ENCODE measurements at regions not wholly inside any gene's neighbourhood (a gene's known extent, or its start where the extent isn't known, plus 50 kb on each side); places are given as distances from the start of the nearest gene placed in this dataset.

DNA sequence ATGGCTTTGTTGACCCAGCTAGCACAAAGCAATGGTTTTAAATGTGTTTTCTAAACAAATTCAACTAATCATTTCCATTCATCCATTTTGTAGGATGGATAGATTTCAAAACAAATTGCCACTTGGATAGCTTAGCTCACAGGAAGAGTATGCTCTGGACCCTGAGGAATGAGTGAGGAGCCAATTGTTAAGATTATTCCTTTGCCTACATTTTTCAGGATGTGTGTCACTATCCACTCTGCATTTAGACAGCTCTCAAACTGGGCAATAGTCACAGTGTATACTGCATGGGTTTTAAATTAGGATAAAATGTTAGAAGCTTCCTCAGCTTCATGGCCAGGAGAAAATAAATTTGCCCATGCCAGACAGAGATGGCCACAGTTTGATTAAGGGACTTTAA, 605.6 kb upstream of the TEX47 start:
- Mint-ChIP-seq H3K27ac (no peak overlapping the region), H3K4me3 (no peak overlapping the region), H3K4me1 (ENCODE audit: low read depth) (no peaks in the 10 kb centered on the region), H3K9me3 (peaks cover 3% of the 10 kb centered on the region), H3K27me3 (no peaks in the 10 kb centered on the region), H3K36me3 (ENCODE audit: low read depth) (no peaks in the 10 kb centered on the region)

- Mint-ChIP-seq H3K4me1 (ENCODE audit: low read depth) (no peaks in the 10 kb centered on the region), H3K36me3 (ENCODE audit: low read depth) (no peaks in the 10 kb centered on the region), H3K4me3 (no peak overlapping the region), H3K27ac (no peak overlapping the region), H3K27me3 (no peaks in the 10 kb centered on the region), H3K9me3 (peaks cover 3% of the 10 kb centered on the region)
Observed at GRCh38 chr7:89401690-89402089, 606.2 kb upstream of the TEX47 start.

- no peaks in the 10 kb centered on the region for H3K4me1 Mint-ChIP-seq (ENCODE audit: low read depth)
- H3K9me3 Mint-ChIP-seq, result no peaks in the 10 kb centered on the region
- H3K4me3 Mint-ChIP-seq, result no peak overlapping the region
- H3K36me3 Mint-ChIP-seq (ENCODE audit: low read depth), result no peaks in the 10 kb centered on the region
- no peaks in the 10 kb centered on the region for H3K27me3 Mint-ChIP-seq
- H3K27ac Mint-ChIP-seq, result no peak overlapping the region
Observed at GRCh38 chr7:89451911-89452310, 656.4 kb upstream of the TEX47 start.

GRCh38 chr7:89456556-89456955, 661.0 kb upstream of the TEX47 start:
- Mint-ChIP-seq H3K36me3 (ENCODE audit: low read depth) (no peaks in the 10 kb centered on the region), H3K4me3 (no peak overlapping the region), H3K27me3 (no peaks in the 10 kb centered on the region), H3K4me1 (ENCODE audit: low read depth) (no peaks in the 10 kb centered on the region), H3K27ac (no peak overlapping the region), H3K9me3 (no peaks in the 10 kb centered on the region)

DNA sequence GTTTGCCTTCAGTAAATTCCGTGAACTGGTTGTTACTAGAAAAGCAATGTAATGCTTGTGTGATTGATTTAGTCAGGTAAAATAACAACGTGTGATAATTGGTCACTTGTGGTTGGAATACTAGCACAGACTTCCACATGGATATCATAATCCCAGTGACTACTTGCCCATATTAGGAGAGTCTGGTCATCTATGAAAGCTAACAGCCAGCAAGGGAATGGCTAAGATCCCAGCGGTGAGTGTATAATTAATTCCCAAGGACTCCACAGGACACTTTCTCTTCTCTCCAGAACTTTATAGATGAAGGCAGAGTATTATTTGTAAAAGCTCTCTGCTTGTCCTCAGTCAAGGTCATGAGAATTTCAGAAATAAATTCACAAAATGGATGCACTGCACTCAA, 662.6 kb upstream of the TEX47 start:
- Mint-ChIP-seq H3K36me3 (ENCODE audit: low read depth) (no peaks in the 10 kb centered on the region), H3K27ac (no peak overlapping the region), H3K4me3 (no peak overlapping the region), H3K4me1 (ENCODE audit: low read depth) (no peaks in the 10 kb centered on the region), H3K9me3 (no peaks in the 10 kb centered on the region), H3K27me3 (no peaks in the 10 kb centered on the region)

DNA sequence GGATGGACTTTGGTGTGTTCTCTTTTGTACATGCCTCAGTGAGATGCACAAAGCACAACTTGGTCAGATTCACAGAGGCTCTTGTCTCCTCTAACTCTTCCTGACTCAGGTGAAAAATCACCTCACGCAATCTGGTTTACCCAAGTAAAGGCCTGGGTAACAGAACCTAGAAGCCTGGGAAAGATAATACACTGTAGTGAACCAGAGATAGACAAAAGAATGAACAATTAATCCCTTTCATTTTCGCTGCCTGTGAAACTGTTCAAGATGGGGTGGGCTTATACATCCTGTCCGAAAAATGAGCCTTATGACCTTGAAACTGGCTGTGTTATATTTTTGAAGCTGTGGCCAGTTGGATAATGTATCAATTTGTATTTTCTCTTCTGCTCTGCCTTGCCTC, 678.9 kb upstream of the TEX47 start:
- H3K36me3 Mint-ChIP-seq (ENCODE audit: low read depth), result no peaks in the 10 kb centered on the region
- no peak overlapping the region for H3K27ac Mint-ChIP-seq
- no peak overlapping the region for H3K4me3 Mint-ChIP-seq
- peaks cover 4% of the 10 kb centered on the region for H3K9me3 Mint-ChIP-seq
- H3K4me1 Mint-ChIP-seq (ENCODE audit: low read depth), result no peaks in the 10 kb centered on the region
- no peaks in the 10 kb centered on the region for H3K27me3 Mint-ChIP-seq

- no peaks in the 10 kb centered on the region for H3K4me1 Mint-ChIP-seq (ENCODE audit: low read depth)
- no peaks in the 10 kb centered on the region for H3K36me3 Mint-ChIP-seq (ENCODE audit: low read depth)
- peaks cover 4% of the 10 kb centered on the region for H3K9me3 Mint-ChIP-seq
- H3K27me3 Mint-ChIP-seq, result no peaks in the 10 kb centered on the region
- no peak overlapping the region for H3K27ac Mint-ChIP-seq
- H3K4me3 Mint-ChIP-seq, result no peak overlapping the region
Observed at GRCh38 chr7:89477991-89478390, 676.3 kb upstream of the STEAP1 start.

GRCh38 chr7:89495704-89496103, 658.6 kb upstream of the STEAP1 start:
- Mint-ChIP-seq H3K36me3 (ENCODE audit: low read depth) (no peaks in the 10 kb centered on the region), H3K9me3 (no peaks in the 10 kb centered on the region), H3K27ac (no peak overlapping the region), H3K27me3 (no peaks in the 10 kb centered on the region), H3K4me3 (no peak overlapping the region), H3K4me1 (ENCODE audit: low read depth) (no peaks in the 10 kb centered on the region)

GRCh38 chr7:89500084-89500483, 654.2 kb upstream of the STEAP1 start:
- Mint-ChIP-seq H3K4me1 (ENCODE audit: low read depth) (no peaks in the 10 kb centered on the region), H3K9me3 (no peaks in the 10 kb centered on the region), H3K27me3 (no peaks in the 10 kb centered on the region), H3K27ac (no peak overlapping the region), H3K36me3 (ENCODE audit: low read depth) (no peaks in the 10 kb centered on the region), H3K4me3 (no peak overlapping the region)

- H3K36me3 Mint-ChIP-seq (ENCODE audit: low read depth), result no peaks in the 10 kb centered on the region
- H3K27ac Mint-ChIP-seq, result no peak overlapping the region
- no peak overlapping the region for H3K4me3 Mint-ChIP-seq
Observed at GRCh38 chr7:89503281-89503680, 651.0 kb upstream of the STEAP1 start.

DNA sequence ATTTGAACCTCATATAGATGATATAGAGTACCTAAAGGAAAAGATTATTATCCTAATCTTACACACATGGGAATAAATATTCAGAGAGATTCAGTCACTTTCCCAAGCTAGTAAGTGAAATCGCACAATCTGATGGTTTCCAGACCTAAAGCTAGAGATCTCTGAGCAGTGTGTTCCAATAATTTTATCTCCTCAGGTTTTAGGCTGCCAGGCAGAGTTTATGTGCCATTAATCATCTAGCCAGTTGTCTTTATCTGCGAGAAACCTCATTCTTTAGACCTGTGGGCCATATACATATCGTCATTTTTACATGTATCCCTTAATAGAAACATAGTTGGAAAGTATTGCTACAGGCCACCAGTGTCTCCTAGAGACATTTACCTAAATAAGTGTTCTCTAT, 647.2 kb upstream of the STEAP1 start:
- Mint-ChIP-seq H3K36me3 (ENCODE audit: low read depth) (no peaks in the 10 kb centered on the region), H3K4me3 (no peak overlapping the region), H3K9me3 (no peaks in the 10 kb centered on the region), H3K27ac (no peak overlapping the region), H3K4me1 (ENCODE audit: low read depth) (no peaks in the 10 kb centered on the region), H3K27me3 (no peaks in the 10 kb centered on the region)

More at GRCh38 chr7:89503281-89503680, 651.0 kb upstream of the STEAP1 start:
- Mint-ChIP-seq H3K4me1 (ENCODE audit: low read depth) (no peaks in the 10 kb centered on the region), H3K9me3 (no peaks in the 10 kb centered on the region), H3K27me3 (no peaks in the 10 kb centered on the region)

- no peaks in the 10 kb centered on the region for H3K27me3 Mint-ChIP-seq
- H3K27ac Mint-ChIP-seq, result no peak overlapping the region
- peaks cover 7% of the 10 kb centered on the region for H3K9me3 Mint-ChIP-seq
- H3K4me3 Mint-ChIP-seq, result no peak overlapping the region
- H3K36me3 Mint-ChIP-seq (ENCODE audit: low read depth), result no peaks in the 10 kb centered on the region
- H3K4me1 Mint-ChIP-seq (ENCODE audit: low read depth), result no peaks in the 10 kb centered on the region
Observed at GRCh38 chr7:89511900-89512299, 642.4 kb upstream of the STEAP1 start.

- Mint-ChIP-seq H3K4me3 (no peak overlapping the region), H3K27ac (no peak overlapping the region), H3K4me1 (ENCODE audit: low read depth) (no peaks in the 10 kb centered on the region), H3K27me3 (no peaks in the 10 kb centered on the region), H3K36me3 (ENCODE audit: low read depth) (no peaks in the 10 kb centered on the region), H3K9me3 (peaks cover 7% of the 10 kb centered on the region)
Observed at GRCh38 chr7:89514970-89515369, 639.3 kb upstream of the STEAP1 start.

GRCh38 chr7:89517815-89518214, 636.5 kb upstream of the STEAP1 start:
- no peak overlapping the region for H3K27ac Mint-ChIP-seq
- H3K4me3 Mint-ChIP-seq, result no peak overlapping the region
- no peaks in the 10 kb centered on the region for H3K27me3 Mint-ChIP-seq
- H3K4me1 Mint-ChIP-seq (ENCODE audit: low read depth), result no peaks in the 10 kb centered on the region
- peaks cover 7% of the 10 kb centered on the region for H3K9me3 Mint-ChIP-seq
- no peaks in the 10 kb centered on the region for H3K36me3 Mint-ChIP-seq (ENCODE audit: low read depth)

DNA sequence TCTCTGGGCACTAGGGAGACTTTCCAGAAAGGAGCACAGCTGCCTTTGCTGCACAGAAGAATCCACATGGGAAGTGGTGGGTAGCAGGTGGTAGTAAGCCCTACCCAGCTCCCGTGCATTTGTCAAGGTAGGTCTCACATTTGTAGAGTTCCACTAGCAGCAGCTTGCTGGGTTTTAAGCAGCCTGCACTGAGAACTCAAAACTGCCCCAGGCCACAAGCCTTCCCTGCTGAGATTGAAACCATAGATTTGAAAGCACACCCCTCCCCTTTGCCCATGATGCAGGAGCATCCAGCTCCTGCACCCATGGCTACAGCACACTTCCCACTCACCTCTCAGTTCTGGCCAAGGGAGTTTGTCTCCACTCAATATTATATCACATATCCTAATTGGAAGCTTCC, 604.5 kb upstream of the STEAP1 start:
- H3K27me3 Mint-ChIP-seq, result no peaks in the 10 kb centered on the region
- no peaks in the 10 kb centered on the region for H3K36me3 Mint-ChIP-seq (ENCODE audit: low read depth)
- H3K27ac Mint-ChIP-seq, result no peak overlapping the region
- no peak overlapping the region for H3K4me3 Mint-ChIP-seq
- H3K9me3 Mint-ChIP-seq, result no peaks in the 10 kb centered on the region
- no peaks in the 10 kb centered on the region for H3K4me1 Mint-ChIP-seq (ENCODE audit: low read depth)

GRCh38 chr7:89554209-89554608, 600.1 kb upstream of the STEAP1 start:
- no peak overlapping the region for H3K27ac Mint-ChIP-seq
- H3K4me1 Mint-ChIP-seq (ENCODE audit: low read depth), result no peaks in the 10 kb centered on the region
- no peaks in the 10 kb centered on the region for H3K36me3 Mint-ChIP-seq (ENCODE audit: low read depth)
- H3K4me3 Mint-ChIP-seq, result no peak overlapping the region
- no peaks in the 10 kb centered on the region for H3K27me3 Mint-ChIP-seq
- H3K9me3 Mint-ChIP-seq, result no peaks in the 10 kb centered on the region

- no peaks in the 10 kb centered on the region for H3K36me3 Mint-ChIP-seq (ENCODE audit: low read depth)
- no peaks in the 10 kb centered on the region for H3K4me1 Mint-ChIP-seq (ENCODE audit: low read depth)
- H3K27me3 Mint-ChIP-seq, result no peaks in the 10 kb centered on the region
- no peak overlapping the region for H3K4me3 Mint-ChIP-seq
- H3K27ac Mint-ChIP-seq, result no peak overlapping the region
- peaks cover 5% of the 10 kb centered on the region for H3K9me3 Mint-ChIP-seq
Observed at GRCh38 chr7:89559596-89559995, 594.7 kb upstream of the STEAP1 start.
